GM10266 (cell line): ENCODE measurements at regions not wholly inside any gene's neighbourhood (a gene's known extent, or its start where the extent isn't known, plus 50 kb on each side); places are given as distances from the start of the nearest gene placed in this dataset.

Experiments
- DNase-seq: peaks from one replicate; pipeline ENCODE4 v3.0.0; 2012; ENCODE audit errors: extremely low spot score
- CTCF ChIP-seq: IDR thresholded peaks from 2 replicates; pipeline ENCODE4 v1.5.1; 2012; ENCODE audit warnings: mild to moderate bottlenecking, low read depth; ENCODE audit not compliant: control insufficient read depth, insufficient read depth; ENCODE audit errors: missing control alignments

GRCh38 chr18:29096079-29096770 lies 919.3 kb upstream of the CDH2 start:
- DNase-seq = no peak
- TF ChIP-seq CTCF = no peak

GRCh38 chr18:29087616-29088246 lies 910.8 kb upstream of the CDH2 start:
- no peak for DNase-seq
- TF ChIP-seq CTCF = no peak

GRCh38 chr18:29084120-29084519 lies 907.2 kb upstream of the CDH2 start:
- no peak for DNase-seq
- no peak for TF ChIP-seq CTCF

- DNase-seq = no peak
These were observed 906.6 kb upstream of the CDH2 start for GRCh38 chr18:29083545-29083944.

GRCh38 chr18:29080946-29081345 lies 904.0 kb upstream of the CDH2 start:
- no peak for TF ChIP-seq CTCF
- no peak for DNase-seq

More at GRCh38 chr18:29083545-29083944, 906.6 kb upstream of the CDH2 start:
- no peak for TF ChIP-seq CTCF

GRCh38 chr18:29078273-29078672 lies 901.3 kb upstream of the CDH2 start:
- no peak for DNase-seq
- TF ChIP-seq CTCF = no peak

GRCh38 chr18:29077344-29077743 lies 900.4 kb upstream of the CDH2 start:
- TF ChIP-seq CTCF = no peak

More at GRCh38 chr18:29077344-29077743, 900.4 kb upstream of the CDH2 start:
- DNase-seq = no peak
